ENCODE measurements at regions not wholly inside any gene's neighbourhood (a gene's known extent, or its start where the extent isn't known, plus 50 kb on each side); places are given as distances from the start of the nearest gene placed in this dataset.
A peak's percentile ranks its signal among the peaks of the same experiment; 100 is the strongest.

DNA sequence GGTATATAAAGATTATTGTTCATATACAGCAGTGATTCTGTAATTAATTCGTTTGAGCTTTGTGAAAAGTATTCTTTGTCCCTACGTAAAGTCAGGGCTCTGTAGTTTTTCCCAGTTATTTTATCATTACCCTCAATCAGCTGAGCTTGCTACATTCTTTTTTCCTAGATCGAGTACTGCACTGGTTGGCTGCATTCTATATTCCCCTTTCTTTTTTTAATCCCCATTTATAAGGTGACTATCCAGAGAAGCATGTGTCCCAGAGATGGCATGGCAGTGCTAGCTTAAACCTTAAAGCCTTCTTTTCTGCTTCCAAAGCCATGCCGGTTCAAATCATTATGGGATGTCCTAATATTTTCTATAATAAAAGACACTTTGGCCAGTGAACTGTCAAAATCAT lies 230.1 kb upstream of the CELF2 start:
- Mint-ChIP-seq H3K4me3 (ENCODE audit: unreplicated experiment) (no peak overlapping the region), H3K27ac (ENCODE audit: unreplicated experiment) (no peak overlapping the region), H3K9me3 (ENCODE audit: unreplicated experiment) (no peaks in the 10 kb centered on the region), H3K4me1 (ENCODE audit: unreplicated experiment) (peaks cover 5% of the 10 kb centered on the region), H3K27me3 (ENCODE audit: unreplicated experiment) (no peaks in the 10 kb centered on the region), H3K36me3 (ENCODE audit: low read depth, unreplicated experiment) (peaks cover 7% of the 10 kb centered on the region)
- TF ChIP-seq, protein P1, sequence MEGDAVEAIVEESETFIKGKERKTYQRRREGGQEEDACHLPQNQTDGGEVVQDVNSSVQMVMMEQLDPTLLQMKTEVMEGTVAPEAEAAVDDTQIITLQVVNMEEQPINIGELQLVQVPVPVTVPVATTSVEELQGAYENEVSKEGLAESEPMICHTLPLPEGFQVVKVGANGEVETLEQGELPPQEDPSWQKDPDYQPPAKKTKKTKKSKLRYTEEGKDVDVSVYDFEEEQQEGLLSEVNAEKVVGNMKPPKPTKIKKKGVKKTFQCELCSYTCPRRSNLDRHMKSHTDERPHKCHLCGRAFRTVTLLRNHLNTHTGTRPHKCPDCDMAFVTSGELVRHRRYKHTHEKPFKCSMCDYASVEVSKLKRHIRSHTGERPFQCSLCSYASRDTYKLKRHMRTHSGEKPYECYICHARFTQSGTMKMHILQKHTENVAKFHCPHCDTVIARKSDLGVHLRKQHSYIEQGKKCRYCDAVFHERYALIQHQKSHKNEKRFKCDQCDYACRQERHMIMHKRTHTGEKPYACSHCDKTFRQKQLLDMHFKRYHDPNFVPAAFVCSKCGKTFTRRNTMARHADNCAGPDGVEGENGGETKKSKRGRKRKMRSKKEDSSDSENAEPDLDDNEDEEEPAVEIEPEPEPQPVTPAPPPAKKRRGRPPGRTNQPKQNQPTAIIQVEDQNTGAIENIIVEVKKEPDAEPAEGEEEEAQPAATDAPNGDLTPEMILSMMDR (IDR thresholded peaks at IDR 0.05; ENCODE audit: unreplicated experiment), result no peak
- DNase-seq (ENCODE audit: low spot score), result no peak

DNA sequence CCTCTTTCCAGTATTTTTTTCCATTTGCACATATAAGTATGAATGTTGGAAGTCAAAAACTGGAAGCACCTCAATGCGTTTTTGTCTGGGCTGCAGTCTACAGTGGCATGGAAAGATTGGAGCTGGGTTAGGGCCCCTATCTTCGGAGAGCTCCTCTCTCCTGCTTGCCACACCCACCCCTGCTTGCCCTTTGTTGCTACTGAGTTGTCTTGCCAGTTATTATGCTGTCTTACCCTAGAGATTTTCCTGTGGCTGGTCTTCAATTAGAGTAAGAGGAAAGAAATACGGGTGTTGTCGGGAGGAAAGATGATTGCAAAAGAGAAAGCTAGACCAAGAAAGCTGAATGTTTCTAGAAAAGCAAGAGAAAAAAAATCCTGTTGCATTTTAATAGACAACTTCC lies 228.9 kb upstream of the CELF2 start:
- H3K36me3 Mint-ChIP-seq (ENCODE audit: low read depth, unreplicated experiment), result no peaks in the 10 kb centered on the region
- no peak for DNase-seq (ENCODE audit: low spot score)
- H3K4me3 Mint-ChIP-seq (ENCODE audit: unreplicated experiment), result no peak overlapping the region
- H3K4me1 Mint-ChIP-seq (ENCODE audit: unreplicated experiment), result peaks cover 9% of the 10 kb centered on the region
- no peak overlapping the region for H3K27ac Mint-ChIP-seq (ENCODE audit: unreplicated experiment)
- no peaks in the 10 kb centered on the region for H3K27me3 Mint-ChIP-seq (ENCODE audit: unreplicated experiment)
- no peaks in the 10 kb centered on the region for H3K9me3 Mint-ChIP-seq (ENCODE audit: unreplicated experiment)
- TF ChIP-seq, protein P1 (IDR thresholded peaks at IDR 0.05; ENCODE audit: unreplicated experiment), result no peak

DNA sequence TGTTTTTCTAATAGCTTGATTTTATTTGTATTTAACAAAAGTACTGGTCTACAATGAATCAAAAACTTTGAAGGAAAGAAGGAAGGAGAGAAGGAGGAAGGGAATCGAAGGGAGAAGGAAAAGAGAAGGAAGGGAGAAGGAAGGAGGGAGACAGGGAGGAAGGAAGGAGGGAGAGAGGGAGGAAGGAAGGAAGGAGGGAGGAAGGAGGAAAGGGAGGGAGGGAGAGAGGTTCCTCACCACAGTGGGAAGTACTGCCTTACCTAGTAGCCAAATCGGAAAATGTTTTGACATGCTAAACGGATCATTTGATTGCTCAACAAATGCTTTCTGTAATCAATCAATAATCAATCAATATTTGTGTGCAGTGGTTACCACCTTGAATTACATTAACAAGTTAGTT lies 225.8 kb upstream of the CELF2 start:
- Mint-ChIP-seq H3K4me1 (ENCODE audit: unreplicated experiment) (peaks cover 9% of the 10 kb centered on the region), H3K27ac (ENCODE audit: unreplicated experiment) (peak overlapping the region; percentile 54), H3K36me3 (ENCODE audit: low read depth, unreplicated experiment) (no peaks in the 10 kb centered on the region), H3K27me3 (ENCODE audit: unreplicated experiment) (peaks cover 4% of the 10 kb centered on the region), H3K4me3 (ENCODE audit: unreplicated experiment) (no peak overlapping the region), H3K9me3 (ENCODE audit: unreplicated experiment) (no peaks in the 10 kb centered on the region)
- TF ChIP-seq, protein P1 (IDR thresholded peaks at IDR 0.05; ENCODE audit: unreplicated experiment), result no peak
- no peak for DNase-seq (ENCODE audit: low spot score)

DNA sequence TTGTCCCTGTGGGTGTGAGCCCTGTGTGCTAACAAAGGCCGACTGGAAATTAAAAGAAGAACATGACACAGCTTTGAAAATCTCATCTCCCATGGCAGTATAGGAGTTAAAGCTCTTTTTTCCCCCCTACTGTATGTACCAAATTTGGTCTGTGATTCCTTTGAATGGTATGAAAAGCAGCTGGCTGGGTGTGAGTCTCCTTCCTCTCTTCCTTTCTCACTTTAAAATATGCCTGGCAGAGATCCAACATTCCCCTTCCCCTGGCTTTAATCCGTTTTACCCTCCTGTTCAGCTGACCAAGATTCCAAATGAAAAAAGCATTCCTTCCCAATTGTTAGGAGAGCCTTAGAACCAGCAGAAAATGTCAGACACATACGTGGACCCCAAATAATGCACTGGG lies 225.0 kb upstream of the CELF2 start:
- H3K4me1 Mint-ChIP-seq (ENCODE audit: unreplicated experiment), result peaks cover 17% of the 10 kb centered on the region
- H3K27ac Mint-ChIP-seq (ENCODE audit: unreplicated experiment), result peak overlapping the region; percentile 22
- TF ChIP-seq, protein P1 (IDR thresholded peaks at IDR 0.05; ENCODE audit: unreplicated experiment), result no peak
- no peak overlapping the region for H3K4me3 Mint-ChIP-seq (ENCODE audit: unreplicated experiment)
- no peak for DNase-seq (ENCODE audit: low spot score)
- no peaks in the 10 kb centered on the region for H3K36me3 Mint-ChIP-seq (ENCODE audit: low read depth, unreplicated experiment)
- peaks cover 4% of the 10 kb centered on the region for H3K27me3 Mint-ChIP-seq (ENCODE audit: unreplicated experiment)
- H3K9me3 Mint-ChIP-seq (ENCODE audit: unreplicated experiment), result no peaks in the 10 kb centered on the region

DNA sequence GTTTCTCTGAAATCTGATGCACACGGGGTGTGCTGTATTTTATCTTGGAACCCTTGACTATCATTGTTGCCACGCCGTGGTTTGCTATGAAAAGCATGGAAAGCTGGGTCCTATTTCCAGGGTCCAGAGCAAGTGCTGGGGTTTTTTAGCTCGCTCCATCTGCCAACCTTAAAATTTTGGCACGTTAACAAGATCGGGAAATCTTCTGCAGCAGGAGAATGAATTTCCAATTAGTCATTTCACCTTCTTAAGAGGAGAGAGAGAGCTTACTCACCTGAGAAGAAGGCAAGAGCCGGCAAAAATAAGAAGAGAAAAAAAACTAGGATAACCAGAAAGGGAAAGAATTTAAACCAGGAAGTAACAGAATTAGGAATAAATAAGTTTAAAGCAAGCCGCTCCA lies 223.6 kb upstream of the CELF2 start:
- peaks cover 28% of the 10 kb centered on the region for H3K4me1 Mint-ChIP-seq (ENCODE audit: unreplicated experiment)
- H3K9me3 Mint-ChIP-seq (ENCODE audit: unreplicated experiment), result no peaks in the 10 kb centered on the region
- H3K4me3 Mint-ChIP-seq (ENCODE audit: unreplicated experiment), result no peak overlapping the region
- no peak overlapping the region for H3K27ac Mint-ChIP-seq (ENCODE audit: unreplicated experiment)
- no peak for DNase-seq (ENCODE audit: low spot score)
- no peaks in the 10 kb centered on the region for H3K36me3 Mint-ChIP-seq (ENCODE audit: low read depth, unreplicated experiment)
- peaks cover 4% of the 10 kb centered on the region for H3K27me3 Mint-ChIP-seq (ENCODE audit: unreplicated experiment)
- TF ChIP-seq, protein P1 (IDR thresholded peaks at IDR 0.05; ENCODE audit: unreplicated experiment), result no peak
